Transverse colon (tissue), 4 donors: ENCODE measurements at regions not wholly inside any gene's neighbourhood (a gene's known extent, or its start where the extent isn't known, plus 50 kb on each side); places are given as distances from the start of the nearest gene placed in this dataset.

Experiments used
- CTCF ChIP-seq, 5 experiments: fragments of 200-600 bp in 3 of 5; fragments of 450-650 bp in 2 of 5; sonication (generic) in 3 of 5; IDR thresholded peaks; 1 replicate in 2 of 5; 2 replicates in 3 of 5; pipeline ENCODE4 v1.5.1; 2016 to 2017; ENCODE audit warnings: antibody characterized with exemption in 5 of 5, inconsistent platforms in 3 of 5, mild to moderate bottlenecking in 2 of 5, moderate library complexity in 1 of 5
- EP300 ChIP-seq: sonication (generic); formaldehyde crosslinking; IDR thresholded peaks from one replicate; pipeline ENCODE4 v1.6.1; 2017; ENCODE audit warnings: antibody characterized with exemption, low read depth
- POLR2A ChIP-seq: fragments of 450-650 bp; IDR thresholded peaks from one replicate; pipeline ENCODE4 v1.6.1; 2016; ENCODE audit warnings: antibody characterized with exemption, mild to moderate bottlenecking, moderate library complexity
- POLR2AphosphoS5 ChIP-seq, 3 donors: sonication (generic); formaldehyde crosslinking; IDR thresholded peaks; one replicate each; pipeline ENCODE4 v1.6.1; 2016; ENCODE audit warnings: antibody characterized with exemption in 3 of 3

GRCh38 chr6:43966853-43967718 lies 160.2 kb downstream of the MRPL14 start:
- TF ChIP-seq CTCF (IDR thresholded peaks at IDR 0.05) (no peak), EP300 (no peak), POLR2A (no peak), POLR2AphosphoS5 (IDR thresholded peaks at IDR 0.05) (no peak)
